ENCODE measurements at regions not wholly inside any gene's neighbourhood (a gene's known extent, or its start where the extent isn't known, plus 50 kb on each side); places are given as distances from the start of the nearest gene placed in this dataset.
A peak's percentile ranks its signal among the peaks of the same experiment; 100 is the strongest.

- H3K36me3 ChIP-seq (ENCODE audit: low read depth), result no peaks in the 10 kb centered on the region
- no peaks in the 10 kb centered on the region for H4K20me1 ChIP-seq (ENCODE audit: insufficient read depth)
- no peaks in the 10 kb centered on the region for H3K9me2 ChIP-seq (ENCODE audit: insufficient read depth)
- peak overlapping the region; percentile 63 for H3K4me2 ChIP-seq (ENCODE audit: unreplicated experiment)
- H3K9me3 ChIP-seq (ENCODE audit: low read depth), result no peaks in the 10 kb centered on the region
- peak overlapping the region; percentile 48 for H3K27ac ChIP-seq
- H3K4me1 ChIP-seq (ENCODE audit: insufficient read depth), result peaks cover 13% of the 10 kb centered on the region
- 20% methylated on average over 18 of the region's 18 CpGs for WGBS, 2 experiments (ENCODE audit: low coverage in 1 of 2, low lambda C conversion rate in 2 of 2, missing lambda C conversion rate in 2 of 2)
- no peaks in the 10 kb centered on the region for H3K79me2 ChIP-seq (ENCODE audit: insufficient read depth)
- peak overlapping the region; percentile 23; the same call in 1 of the 2 replicates for H3K4me3 ChIP-seq
- H3F3A ChIP-seq (ENCODE audit: insufficient read depth), result no peaks in the 10 kb centered on the region
- H3K9ac ChIP-seq, result no peak overlapping the region
- DNase-seq, result peak; percentile 96
- no peak for TF ChIP-seq EZH2phosphoT487 (IDR thresholded peaks at IDR 0.05; ENCODE audit: insufficient read depth, low read depth)
- no peak for TF ChIP-seq EZH2 (IDR thresholded peaks at IDR 0.05; ENCODE audit: insufficient read depth, poor library complexity, severe bottlenecking)
- 0 out of 2 replicates have a peak overlapping the region, but pooled peaks have one; percentile 38 for H2AFZ ChIP-seq
- in situ Hi-C loops (cut with MboI), result no loop called here
- H3K27me3 ChIP-seq (replicated peaks; ENCODE audit: insufficient read depth), result no peaks in the 10 kb centered on the region
These were observed 58.9 kb upstream of the LAPTM5 start for GRCh38 chr1:30816211-30817076.

GRCh38 chr1:30815556-30815955, 58.0 kb upstream of the LAPTM5 start:
- Histone ChIP-seq H2AFZ (no peak overlapping the region), H3K4me1 (ENCODE audit: insufficient read depth) (peaks cover 21% of the 10 kb centered on the region), H3K27me3 (replicated peaks; ENCODE audit: insufficient read depth) (no peaks in the 10 kb centered on the region), H3K79me2 (ENCODE audit: insufficient read depth) (no peaks in the 10 kb centered on the region), H3K27ac (no peak overlapping the region), H3K9me2 (ENCODE audit: insufficient read depth) (no peaks in the 10 kb centered on the region), H3K9me3 (ENCODE audit: low read depth) (no peaks in the 10 kb centered on the region), H3K9ac (no peak overlapping the region), H4K20me1 (ENCODE audit: insufficient read depth) (no peaks in the 10 kb centered on the region), H3K36me3 (ENCODE audit: low read depth) (no peaks in the 10 kb centered on the region), H3K4me2 (ENCODE audit: unreplicated experiment) (no peak overlapping the region), H3F3A (ENCODE audit: insufficient read depth) (peaks cover 7% of the 10 kb centered on the region; the same call in 1 of the 2 replicates), H3K4me3 (no peak overlapping the region)
- 92 to 97% methylated on average over 8 of the region's 8 CpGs for WGBS, 2 experiments (ENCODE audit: low coverage in 1 of 2, low lambda C conversion rate in 2 of 2, missing lambda C conversion rate in 2 of 2)
- TF ChIP-seq EZH2 (IDR thresholded peaks at IDR 0.05; ENCODE audit: insufficient read depth, poor library complexity, severe bottlenecking), result no peak
- no peak for TF ChIP-seq EZH2phosphoT487 (IDR thresholded peaks at IDR 0.05; ENCODE audit: insufficient read depth, low read depth)
- DNase-seq, result no peak
- in situ Hi-C loops (cut with MboI), result no loop called here

DNA sequence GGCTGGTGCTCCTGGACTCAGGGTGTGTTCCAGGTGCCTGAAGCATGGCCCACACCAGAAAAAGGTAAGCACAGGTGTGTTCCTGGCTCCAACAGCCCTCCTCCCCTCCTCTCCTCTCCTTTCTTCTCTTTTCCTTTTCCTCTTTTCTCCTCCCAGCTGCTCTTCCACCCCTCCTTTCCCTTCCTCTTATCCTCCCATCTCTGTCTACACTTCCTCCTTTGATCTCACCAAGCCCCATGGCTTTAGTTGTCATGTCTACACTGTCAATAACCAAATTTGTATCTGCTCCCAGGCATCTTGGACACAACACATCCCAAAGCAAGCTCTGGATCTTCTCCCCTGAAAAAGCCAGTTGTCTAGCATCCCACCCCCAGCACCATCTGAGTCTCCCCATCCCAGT, 56.7 kb upstream of the LAPTM5 start:
- Histone ChIP-seq H3K4me1 (ENCODE audit: insufficient read depth) (peaks cover 33% of the 10 kb centered on the region), H3K79me2 (ENCODE audit: insufficient read depth) (no peaks in the 10 kb centered on the region), H3K9me3 (ENCODE audit: low read depth) (no peaks in the 10 kb centered on the region), H3K4me3 (no peak overlapping the region), H3K27me3 (replicated peaks; ENCODE audit: insufficient read depth) (no peaks in the 10 kb centered on the region), H3F3A (ENCODE audit: insufficient read depth) (peaks cover 20% of the 10 kb centered on the region; the same call in 1 of the 2 replicates), H3K9ac (no peak overlapping the region), H4K20me1 (ENCODE audit: insufficient read depth) (no peaks in the 10 kb centered on the region), H3K36me3 (ENCODE audit: low read depth) (no peaks in the 10 kb centered on the region), H2AFZ (no peak overlapping the region), H3K27ac (no peak overlapping the region), H3K4me2 (ENCODE audit: unreplicated experiment) (no peak overlapping the region), H3K9me2 (ENCODE audit: insufficient read depth) (no peaks in the 10 kb centered on the region)
- TF ChIP-seq EZH2phosphoT487 (IDR thresholded peaks at IDR 0.05; ENCODE audit: insufficient read depth, low read depth), result no peak
- TF ChIP-seq EZH2 (IDR thresholded peaks at IDR 0.05; ENCODE audit: insufficient read depth, poor library complexity, severe bottlenecking), result no peak
- no peak for DNase-seq
- in situ Hi-C loops (cut with MboI), result no loop called here

DNA sequence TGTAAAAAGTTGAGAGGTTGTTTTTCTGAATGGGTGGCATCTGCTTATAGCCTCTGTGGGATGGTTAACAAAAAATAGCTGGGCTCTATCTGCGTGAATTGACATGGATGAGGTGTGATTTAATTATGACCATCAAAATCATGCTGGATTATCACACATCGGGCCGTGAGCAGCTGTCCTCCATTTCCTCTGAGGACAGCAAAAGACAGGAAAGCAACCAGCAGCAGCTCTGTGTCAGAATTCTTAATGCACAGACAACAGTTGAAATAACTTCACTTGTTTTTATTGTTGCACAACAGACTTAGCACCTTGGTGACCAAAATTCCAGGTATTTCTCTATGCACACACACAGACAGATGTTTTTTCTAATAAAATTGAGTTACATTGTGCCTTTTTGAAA, 54.5 kb upstream of the LAPTM5 start:
- H3K9ac ChIP-seq, result no peak overlapping the region
- in situ Hi-C loops (cut with MboI), result no loop called here
- peaks cover 24% of the 10 kb centered on the region; the same call in 1 of the 2 replicates for H3F3A ChIP-seq (ENCODE audit: insufficient read depth)
- H3K27ac ChIP-seq, result no peak overlapping the region
- 98 to 99% methylated on average over 3 of the region's 3 CpGs for WGBS, 2 experiments (ENCODE audit: low coverage in 1 of 2, low lambda C conversion rate in 2 of 2, missing lambda C conversion rate in 2 of 2)
- H3K9me3 ChIP-seq (ENCODE audit: low read depth), result no peaks in the 10 kb centered on the region
- H4K20me1 ChIP-seq (ENCODE audit: insufficient read depth), result no peaks in the 10 kb centered on the region
- TF ChIP-seq EZH2 (IDR thresholded peaks at IDR 0.05; ENCODE audit: insufficient read depth, poor library complexity, severe bottlenecking) (no peak), EZH2phosphoT487 (IDR thresholded peaks at IDR 0.05; ENCODE audit: insufficient read depth, low read depth) (no peak)
- no peaks in the 10 kb centered on the region for H3K36me3 ChIP-seq (ENCODE audit: low read depth)
- no peak overlapping the region for H3K4me3 ChIP-seq
- peaks cover 50% of the 10 kb centered on the region for H3K4me1 ChIP-seq (ENCODE audit: insufficient read depth)
- no peak for DNase-seq
- H2AFZ ChIP-seq, result no peak overlapping the region
- H3K79me2 ChIP-seq (ENCODE audit: insufficient read depth), result no peaks in the 10 kb centered on the region
- no peaks in the 10 kb centered on the region for H3K9me2 ChIP-seq (ENCODE audit: insufficient read depth)
- no peak overlapping the region for H3K4me2 ChIP-seq (ENCODE audit: unreplicated experiment)
- no peaks in the 10 kb centered on the region for H3K27me3 ChIP-seq (replicated peaks; ENCODE audit: insufficient read depth)

All from GM23248 (cell line).